NCI-H1105 (cell line): ENCODE measurements at regions not wholly inside any gene's neighbourhood (a gene's known extent, or its start where the extent isn't known, plus 50 kb on each side); places are given as distances from the start of the nearest gene placed in this dataset.
"Not testable (repeated sequence)": the region's sequence is repeated elsewhere in the genome, so short reads cannot be mapped to it uniquely, and the experiment has no call there.

Experiments
- DNase-seq: peaks from one replicate; lab custom pipeline; 2025; lab: John Stamatoyannopoulos, UW

DNA sequence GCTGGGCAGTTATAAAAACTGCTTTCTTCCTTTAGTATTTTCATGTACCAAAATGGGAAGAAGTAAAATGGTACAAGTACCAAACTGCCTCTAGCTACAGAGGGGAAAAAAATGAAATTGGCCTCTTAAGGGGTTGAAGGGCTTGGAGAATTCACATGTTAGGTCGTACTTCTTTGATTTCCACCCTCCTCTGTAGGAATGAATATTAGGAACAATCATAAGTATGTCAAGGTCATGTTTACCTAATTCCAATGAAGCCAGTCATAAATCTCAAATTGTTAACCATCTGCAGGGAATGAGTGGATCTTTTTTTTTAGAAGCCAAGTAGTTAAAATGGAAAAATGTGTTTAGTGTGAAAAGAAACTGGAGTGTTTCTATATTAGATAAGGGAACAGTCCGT lies 772.6 kb downstream of the PRIM2 start:
- not testable (repeated sequence) for DNase-seq

DNA sequence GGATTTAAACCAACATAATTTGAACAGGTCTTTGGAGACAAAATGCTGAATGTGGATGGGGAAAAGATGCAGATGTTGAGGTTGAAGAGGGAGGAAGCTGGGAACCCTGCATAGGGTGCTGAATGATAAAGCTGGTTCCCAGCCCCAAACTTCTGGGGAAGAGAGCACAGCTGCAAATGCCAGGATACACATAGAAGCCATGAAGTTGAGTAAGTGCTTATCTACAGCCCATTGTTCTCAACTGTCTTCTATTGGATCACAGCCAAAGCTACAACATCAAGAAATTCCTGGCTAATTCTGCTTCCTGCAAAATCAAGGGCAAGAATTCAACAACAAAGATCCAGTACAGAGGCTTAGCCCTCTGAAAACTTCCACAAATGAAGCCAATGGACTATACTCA lies 779.8 kb downstream of the PRIM2 start:
- not testable (repeated sequence) for DNase-seq

DNA sequence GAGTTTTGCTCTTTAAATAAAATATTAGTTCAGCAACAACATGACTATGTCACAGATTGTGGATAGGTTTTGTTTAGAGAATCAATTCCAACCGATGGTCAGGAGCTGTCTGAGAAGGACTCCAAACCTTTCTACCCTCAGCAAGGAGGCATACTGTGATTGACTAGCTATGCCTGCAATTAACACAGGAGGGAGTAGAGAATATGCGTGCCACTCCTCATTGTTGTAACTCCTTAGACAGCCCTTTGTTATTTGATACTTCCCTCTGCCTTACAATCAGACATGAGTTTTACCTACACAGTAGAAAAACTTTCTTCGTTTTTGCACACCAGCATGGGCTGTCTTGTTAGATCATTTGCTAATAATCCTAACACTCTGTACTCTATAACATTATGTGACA lies 796.5 kb downstream of the PRIM2 start:
- no peak for DNase-seq

DNA sequence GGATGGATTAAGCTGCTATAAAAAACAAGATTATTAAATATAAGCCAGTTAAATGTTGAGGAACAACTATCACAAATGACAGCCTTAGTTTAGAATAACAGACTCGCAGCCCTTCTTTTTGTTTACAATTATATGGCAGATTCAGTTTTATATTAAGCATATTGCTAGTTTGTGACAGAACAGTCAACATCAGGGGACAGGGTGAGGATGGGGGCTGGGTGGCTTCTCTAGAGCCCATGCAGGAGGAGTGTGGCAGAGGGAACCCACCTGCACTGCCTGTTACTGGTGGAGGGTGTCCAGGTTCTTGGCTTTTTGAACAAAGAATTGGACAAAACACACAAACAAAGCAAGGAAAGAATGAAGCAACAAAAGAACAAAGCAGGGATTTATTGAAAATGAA lies 799.7 kb downstream of the PRIM2 start:
- not testable (repeated sequence) for DNase-seq

DNA sequence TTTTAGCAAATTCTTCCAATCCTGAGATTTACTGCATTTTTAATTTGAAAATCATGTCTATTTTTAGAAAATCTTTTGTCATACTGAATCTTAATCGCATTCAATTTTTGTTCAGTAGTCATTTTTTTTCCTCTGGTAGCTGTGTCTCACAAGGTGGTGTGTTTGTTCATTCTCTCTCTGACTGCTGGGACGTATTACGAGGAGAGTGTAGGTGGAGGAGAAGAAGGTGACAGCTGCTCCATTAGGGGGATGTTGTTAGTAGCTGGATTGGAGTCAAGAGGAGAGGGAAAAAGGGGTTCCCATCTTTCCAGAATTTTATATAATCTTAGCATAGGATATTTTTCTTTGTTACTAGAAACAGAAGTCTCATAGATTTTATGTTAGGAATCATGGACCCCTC lies 804.2 kb downstream of the PRIM2 start:
- DNase-seq = not testable (repeated sequence)

DNA sequence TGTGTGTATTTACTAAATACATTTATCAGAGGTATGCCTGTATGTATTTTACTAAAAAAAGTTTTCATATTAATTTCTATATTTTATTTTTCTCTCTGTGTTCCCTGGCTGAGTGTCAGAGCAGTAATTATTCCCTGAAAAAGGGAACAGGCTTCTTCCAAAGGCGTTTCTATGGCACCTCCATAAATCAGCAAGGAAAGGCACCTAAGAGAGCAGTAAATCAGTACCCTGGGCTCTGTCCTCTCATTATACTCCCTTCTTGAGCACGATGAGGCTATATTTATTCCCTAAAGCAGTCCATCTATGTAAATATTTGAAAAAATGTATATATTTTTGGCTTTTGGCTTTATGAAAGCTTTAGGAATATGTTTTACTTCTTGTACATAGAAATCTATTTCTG lies 806.3 kb downstream of the PRIM2 start:
- not testable (repeated sequence) for DNase-seq

DNA sequence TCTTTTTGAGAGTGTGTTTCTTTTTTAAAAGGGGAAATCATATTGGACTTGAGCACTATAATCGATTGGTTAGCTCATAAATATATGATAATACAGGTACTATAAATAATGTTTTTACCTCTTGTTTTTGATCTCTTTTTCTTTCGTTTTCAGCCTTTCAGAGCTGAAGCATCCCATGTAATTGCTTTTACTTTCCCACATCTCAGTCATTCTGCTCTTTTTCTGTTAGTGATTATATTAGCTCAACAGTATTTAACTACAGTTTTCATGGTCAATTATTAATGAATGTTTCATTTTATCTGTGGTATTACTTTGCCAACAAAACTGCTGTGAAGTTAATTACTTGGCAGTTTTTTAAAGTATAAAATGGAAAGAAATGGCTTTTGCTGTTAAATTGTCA lies 811.1 kb downstream of the PRIM2 start:
- not testable (repeated sequence) for DNase-seq

DNA sequence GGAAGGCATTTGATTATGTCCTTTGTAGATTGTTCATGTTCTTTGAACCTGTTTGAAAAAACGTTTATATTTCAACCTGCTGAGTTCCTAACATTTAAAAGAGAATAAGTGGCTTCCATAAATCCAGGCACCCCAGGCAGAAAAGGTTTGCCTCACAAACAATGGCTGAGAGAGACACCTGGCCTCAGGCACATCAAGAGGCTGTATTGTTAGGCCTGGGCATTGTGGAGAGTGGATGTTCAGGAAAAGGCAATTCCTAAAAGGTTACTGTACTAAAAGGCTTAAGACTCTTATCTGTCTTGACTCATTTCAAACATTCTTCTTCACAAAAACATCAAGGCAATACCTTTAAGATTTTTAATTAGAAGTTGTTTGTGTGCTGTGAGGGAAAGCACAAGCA lies 811.7 kb downstream of the PRIM2 start:
- peak; percentile 6 for DNase-seq

DNA sequence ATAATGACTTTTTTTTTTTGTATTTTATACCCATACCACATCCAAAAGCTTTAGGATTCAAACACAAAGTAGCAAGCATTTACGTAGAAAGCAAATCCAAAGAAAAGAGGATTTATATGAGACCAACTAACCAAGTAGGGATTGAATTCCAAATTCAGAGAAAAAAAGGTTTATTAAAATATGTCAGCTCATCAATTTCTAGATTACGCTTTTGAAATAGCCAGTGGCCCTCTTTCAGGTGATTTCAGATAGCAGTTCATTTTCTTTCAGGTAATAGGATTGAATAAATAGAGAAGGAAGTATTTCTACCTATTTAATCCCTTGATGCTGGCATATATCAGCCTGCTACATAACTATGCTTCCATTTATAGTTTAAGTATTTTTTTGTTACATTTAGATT lies 822.3 kb downstream of the PRIM2 start:
- DNase-seq = not testable (repeated sequence)

DNA sequence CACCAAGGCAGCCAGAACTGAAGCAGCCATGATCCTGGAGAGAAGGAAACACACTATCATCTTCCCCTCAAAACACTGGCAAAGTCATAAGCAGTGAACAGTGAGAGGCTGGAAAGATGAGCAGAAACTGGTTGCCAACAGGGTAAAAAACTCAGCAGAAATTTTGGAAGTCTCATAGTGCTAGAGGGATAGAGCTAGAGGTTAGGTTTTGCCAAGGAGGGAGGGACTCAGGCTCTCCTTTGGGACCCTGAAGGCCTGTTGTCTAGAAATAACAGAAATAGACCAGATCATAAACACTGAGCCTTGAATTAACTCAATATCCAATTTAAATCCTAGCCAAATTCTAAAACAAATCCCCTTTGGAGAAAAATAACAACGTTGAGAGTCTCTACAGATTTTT lies 853.6 kb downstream of the PRIM2 start:
- DNase-seq = not testable (repeated sequence)

DNA sequence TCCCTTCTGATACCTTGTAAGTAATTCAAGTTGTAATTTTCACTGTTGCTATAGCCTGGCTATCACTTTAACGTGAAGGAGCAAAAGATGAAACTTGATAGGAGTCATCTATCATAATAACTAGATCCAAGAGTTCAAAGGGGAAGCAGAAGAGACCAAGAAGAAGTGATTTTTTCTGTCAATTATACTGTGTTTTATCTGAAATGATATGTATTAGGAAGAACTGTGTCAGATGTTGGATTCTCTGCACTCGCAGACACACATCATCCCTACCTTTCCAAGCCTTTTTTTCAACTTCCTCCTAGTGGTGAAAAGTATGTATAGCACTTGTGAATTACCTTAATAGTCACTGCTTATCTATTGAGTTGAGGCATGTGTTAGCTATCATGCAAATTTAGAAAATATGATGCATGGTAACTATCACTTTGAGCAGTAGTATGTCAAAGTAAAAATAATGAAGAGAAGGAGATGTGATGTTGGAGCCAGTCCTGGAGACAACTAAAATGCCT lies 864.2 kb downstream of the PRIM2 start:
- not testable (repeated sequence) for DNase-seq

DNA sequence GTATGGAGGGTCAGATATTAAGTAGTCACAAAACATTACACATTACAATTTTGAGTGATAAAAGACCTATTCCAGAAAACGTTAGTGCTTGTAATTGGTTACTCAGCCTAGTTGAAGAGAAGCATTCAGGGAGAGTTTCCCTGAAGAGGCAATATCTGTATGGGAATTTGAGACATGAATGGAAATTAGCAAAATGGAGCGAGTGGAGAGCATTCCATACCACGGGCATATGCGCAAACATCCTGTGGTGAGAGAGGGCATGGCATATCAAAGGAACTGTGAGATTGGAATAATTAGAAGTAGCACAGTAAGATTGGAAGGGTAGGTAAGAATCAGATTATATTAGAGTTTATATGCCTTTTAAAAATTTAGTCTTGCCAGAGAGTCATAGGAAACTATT lies 867.9 kb downstream of the PRIM2 start:
- not testable (repeated sequence) for DNase-seq

DNA sequence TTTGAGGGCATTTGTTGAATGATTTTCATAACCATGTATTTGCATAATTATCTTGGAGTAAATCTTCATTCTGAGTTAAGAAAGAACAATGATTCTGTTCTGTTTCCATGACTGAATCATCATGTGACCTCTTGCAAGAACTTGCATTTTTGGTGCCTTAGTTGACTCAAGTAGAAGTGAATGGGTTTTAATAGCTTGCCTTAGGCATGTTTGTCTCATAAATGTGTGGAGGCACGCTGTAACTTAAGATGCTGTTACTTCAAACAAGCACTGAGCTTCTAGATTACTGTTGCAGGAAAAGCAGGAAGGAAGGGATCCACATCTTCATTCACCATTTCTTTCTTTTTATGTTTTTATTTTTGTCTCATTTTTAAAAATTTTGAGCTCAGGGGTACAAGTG lies 875.8 kb downstream of the PRIM2 start:
- DNase-seq = not testable (repeated sequence)

DNA sequence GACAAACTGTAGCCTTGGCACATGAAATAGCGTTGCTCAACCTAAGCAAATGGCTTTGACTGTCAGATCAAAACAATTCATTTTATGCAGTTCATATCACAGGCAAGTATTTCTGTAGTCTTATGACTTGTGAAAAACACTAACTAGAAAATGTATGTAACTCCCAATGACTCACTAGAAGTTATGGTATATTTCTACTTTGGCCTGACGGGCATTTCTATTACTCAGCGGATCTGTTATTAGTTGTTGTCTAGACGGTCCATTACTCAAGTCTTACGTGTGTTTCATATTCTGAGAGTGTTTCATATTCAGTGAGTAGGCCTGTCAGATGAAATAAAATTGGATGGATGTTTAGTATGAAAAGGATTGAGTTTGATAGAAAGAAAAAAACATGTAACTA lies 880.9 kb downstream of the PRIM2 start:
- no peak for DNase-seq

DNA sequence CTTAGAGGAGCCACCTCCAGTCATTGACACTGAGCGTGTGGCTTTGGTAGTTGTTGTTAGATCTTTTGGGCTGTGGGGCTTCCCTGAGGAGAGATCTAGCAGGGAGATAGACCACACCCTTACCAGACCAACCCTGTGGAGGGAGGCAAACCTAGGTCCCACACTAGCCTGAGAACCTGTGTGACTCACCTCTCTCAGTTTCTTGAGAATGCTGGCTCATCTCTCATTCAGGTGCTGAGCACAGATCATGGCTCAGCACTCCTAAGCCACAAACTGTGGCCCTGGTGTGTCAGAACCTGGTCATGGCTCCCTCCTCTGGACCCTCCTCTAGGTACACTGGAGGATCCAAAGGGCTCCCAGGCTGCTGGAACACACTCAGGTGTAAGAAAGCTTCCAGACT lies 919.7 kb downstream of the PRIM2 start:
- DNase-seq = not testable (repeated sequence)

DNA sequence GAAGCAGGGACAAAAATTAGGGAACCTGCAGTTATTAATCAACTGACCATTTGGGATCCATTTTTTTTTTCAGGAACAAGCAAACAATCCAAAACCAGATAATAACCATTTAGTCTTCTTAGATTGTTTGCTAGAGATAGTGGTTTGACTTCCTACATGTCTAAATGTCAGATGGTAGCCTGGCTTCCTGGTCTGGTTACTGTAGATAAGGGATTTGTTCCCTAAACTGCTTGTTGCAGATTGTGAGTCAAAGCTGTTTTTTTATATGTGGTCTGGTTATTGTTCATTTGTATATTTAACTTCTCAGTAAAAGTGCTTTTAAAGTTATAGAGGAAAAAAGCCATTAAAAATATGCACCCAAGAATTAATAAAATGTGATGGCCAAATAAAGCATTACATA lies 921.0 kb downstream of the PRIM2 start:
- DNase-seq = not testable (repeated sequence)

DNA sequence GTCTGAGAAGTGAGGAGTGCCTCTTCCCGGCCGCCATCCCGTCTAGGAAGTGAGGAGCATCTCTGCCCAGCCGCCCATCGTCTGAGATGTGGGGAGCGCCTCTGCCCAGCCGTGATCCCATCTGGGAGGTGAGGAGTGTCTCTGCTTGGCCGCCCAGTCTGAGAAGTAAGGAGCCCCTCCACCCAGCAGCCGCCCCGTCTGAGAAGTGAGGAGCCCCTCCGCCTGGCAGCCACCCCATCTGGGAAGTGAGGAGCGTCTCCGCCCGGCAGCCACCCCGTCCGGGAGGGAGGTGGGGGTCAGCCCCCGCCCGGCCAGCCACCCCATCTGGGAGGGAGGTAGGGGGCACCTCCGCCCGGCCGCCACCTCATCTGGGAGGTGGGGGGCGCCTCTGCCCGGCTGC lies 940.2 kb downstream of the PRIM2 start:
- not testable (repeated sequence) for DNase-seq

DNA sequence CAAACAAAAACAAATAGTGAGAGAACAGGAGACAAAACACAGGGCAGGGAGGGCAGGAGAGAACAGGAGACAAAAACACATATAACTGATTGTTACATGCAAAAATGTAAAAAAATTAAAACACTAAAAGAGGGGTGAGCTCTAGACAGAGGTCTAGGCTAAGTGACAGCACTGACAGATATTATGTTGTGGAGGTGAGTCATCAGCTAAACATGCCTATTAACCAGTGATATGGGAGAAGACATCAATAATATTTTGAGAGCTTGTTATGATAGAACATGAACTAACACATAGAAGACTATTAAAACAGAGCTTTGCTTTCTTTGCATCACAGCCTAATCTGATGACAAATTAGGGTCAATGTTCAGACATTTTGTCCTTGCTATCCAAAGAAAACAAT lies 972.7 kb downstream of the PRIM2 start:
- no peak for DNase-seq

DNA sequence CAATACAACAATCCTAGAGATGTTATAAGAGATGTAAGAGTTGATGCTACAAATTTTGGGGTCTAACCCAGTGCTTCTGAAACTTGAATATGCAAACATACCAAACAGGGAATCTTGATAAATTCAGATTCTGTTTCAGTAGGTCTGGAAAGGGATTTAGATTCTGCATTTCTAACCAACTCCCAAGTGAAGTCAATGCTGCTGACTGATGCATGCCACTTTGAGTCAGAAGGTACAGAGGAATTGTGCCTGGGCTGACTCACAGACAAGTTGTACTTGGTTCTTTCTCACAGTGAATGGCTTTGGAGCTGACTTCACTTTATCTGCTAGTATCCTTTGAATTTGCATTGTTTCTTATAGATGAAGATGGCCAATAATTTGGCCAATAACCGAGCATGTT lies 973.9 kb downstream of the PRIM2 start:
- DNase-seq = not testable (repeated sequence)

DNA sequence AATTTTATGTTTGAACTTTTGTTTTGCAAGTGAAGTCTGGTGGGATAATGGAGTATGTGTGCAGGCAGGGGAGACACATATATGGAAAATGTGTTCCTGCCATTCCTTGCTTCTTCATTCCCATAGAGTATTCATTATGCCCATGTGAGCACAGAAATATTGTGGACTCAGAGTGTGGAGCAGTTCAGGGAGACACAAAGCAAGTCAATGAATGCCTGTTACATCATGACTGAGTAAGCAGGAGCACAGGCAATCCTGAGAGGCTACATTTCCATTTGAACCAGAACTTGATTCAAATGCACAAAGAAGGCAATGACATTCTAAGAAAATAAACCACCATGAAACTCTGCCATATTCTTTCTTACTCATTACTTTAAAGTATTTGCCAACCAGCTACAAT lies 990.5 kb downstream of the PRIM2 start:
- not testable (repeated sequence) for DNase-seq

DNA sequence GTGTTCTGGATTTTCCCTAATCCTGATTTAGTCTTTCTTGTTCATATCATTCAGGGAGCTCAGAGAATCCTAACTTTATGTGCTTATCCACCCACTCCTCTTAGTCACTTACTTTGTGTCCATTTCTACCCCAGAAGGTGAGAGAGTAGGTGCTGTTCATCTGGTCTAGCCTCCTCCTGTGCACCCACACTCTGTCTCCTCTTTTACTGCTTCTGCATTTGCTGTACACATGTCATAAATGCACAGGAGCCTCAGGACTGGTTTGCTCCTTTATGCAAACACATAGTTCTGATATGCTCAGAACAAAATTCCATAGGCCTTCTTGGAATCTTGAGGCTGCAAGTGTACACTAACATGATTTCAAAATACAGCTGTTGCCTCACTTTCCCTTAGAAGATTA lies 1014.7 kb downstream of the PRIM2 start:
- not testable (repeated sequence) for DNase-seq

DNA sequence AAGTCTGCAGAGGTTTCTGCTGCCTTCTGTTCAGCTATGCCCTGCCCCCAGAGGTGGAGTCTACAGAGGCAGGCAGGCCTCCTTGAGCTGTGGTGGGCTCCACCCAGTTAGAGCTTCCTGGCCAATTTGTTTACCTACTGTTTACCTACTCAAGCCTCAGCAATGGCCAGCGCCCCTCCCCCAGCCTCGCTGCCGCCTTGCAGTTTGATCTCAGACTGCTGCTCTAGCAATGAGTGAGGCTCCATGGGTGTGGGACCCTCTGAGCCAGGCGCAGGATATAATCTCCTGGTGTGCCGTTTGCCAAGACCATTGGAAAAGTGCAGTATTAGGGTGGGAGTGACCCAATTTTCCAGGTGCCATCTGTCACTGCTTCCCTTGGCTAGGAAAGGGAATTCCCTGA lies 1024.9 kb downstream of the PRIM2 start:
- not testable (repeated sequence) for DNase-seq

DNA sequence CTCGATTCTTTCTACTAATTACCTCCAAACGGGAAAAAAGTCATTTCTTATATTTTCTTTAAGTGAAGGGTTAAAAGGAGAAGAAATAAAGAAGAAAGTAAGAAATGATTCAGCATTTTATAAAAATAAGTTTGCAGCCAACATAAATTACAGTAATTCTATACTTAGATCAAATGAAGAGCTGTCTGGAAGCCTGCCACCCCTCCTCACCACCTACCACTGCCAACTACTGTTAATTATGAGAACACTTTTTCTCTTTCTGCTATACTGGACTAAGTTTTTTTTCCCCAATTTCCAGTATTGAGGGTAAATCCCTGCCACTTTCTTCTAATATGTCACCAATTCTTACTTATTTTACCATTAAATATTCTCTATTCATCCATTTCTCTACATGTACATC lies 1030.1 kb downstream of the PRIM2 start:
- not testable (repeated sequence) for DNase-seq

DNA sequence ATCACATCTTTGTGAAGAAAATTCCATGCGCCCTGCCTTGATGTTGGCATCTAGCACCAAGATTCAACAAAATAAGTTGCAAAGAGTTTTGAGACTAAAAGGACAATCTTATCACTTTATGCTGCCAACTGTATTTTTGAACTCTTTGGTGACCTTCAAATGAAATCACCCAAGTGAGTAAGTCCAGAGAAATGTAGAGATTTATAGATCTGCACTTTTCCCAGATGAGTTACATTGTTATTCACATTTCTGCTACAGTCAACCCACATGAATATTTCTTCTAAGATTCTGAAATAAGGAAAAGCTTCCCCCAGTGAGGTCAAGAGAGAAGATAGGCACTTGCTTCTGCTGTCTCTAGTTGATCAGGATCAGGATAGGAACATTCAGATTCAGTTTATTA lies 1034.2 kb downstream of the PRIM2 start:
- not testable (repeated sequence) for DNase-seq

DNA sequence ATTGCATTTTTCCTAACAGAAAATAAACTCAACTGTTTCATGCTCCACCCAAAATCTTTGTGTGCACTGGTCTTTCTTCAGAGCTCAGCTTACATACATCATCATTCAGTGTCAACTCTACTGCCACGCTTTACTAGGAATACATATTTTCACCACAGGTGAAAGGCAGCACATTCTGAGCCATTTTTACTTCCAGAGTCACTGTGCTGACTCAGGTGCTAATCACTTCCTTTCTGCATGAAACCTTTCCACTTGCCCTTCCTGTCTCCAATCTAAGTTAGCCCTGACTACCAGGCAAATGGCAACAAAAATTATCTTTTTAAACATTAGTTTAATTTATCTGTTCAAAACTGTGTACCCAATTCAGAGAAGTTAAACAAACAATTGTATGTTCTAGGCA lies 1041.0 kb downstream of the PRIM2 start:
- DNase-seq = not testable (repeated sequence)
